ENCODE measurements at regions not wholly inside any gene's neighbourhood (a gene's known extent, or its start where the extent isn't known, plus 50 kb on each side); places are given as distances from the start of the nearest gene placed in this dataset.
"Not testable (repeated sequence)": the region's sequence is repeated elsewhere in the genome, so short reads cannot be mapped to it uniquely, and the experiment has no call there.

DNA sequence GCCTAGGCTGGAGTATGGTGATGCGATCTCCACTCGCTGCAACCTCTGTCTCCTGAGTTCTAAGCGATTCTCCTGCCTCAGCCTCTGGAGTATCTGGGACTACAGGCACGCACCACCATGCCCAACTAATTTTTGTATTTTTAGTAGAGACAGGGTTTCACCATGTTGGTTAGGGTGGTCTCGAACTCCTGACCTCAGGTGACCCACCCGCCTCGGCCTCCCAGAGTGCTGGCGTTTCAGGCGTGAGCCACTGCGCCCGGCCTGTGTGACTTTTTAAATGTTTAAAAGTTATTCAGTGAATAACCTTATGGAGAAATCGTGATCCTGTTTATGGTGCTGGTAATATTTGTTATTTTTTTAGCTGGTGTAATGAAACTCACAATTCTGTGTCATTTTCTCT, 304.6 kb downstream of the PCDH7 start:
- TF ChIP-seq, protein P1, sequence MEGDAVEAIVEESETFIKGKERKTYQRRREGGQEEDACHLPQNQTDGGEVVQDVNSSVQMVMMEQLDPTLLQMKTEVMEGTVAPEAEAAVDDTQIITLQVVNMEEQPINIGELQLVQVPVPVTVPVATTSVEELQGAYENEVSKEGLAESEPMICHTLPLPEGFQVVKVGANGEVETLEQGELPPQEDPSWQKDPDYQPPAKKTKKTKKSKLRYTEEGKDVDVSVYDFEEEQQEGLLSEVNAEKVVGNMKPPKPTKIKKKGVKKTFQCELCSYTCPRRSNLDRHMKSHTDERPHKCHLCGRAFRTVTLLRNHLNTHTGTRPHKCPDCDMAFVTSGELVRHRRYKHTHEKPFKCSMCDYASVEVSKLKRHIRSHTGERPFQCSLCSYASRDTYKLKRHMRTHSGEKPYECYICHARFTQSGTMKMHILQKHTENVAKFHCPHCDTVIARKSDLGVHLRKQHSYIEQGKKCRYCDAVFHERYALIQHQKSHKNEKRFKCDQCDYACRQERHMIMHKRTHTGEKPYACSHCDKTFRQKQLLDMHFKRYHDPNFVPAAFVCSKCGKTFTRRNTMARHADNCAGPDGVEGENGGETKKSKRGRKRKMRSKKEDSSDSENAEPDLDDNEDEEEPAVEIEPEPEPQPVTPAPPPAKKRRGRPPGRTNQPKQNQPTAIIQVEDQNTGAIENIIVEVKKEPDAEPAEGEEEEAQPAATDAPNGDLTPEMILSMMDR (IDR thresholded peaks at IDR 0.05; ENCODE audit: poor library complexity): not testable (repeated sequence)
- TF ChIP-seq EZH2phosphoT487 (IDR thresholded peaks at IDR 0.05; ENCODE audit: low read depth, severe bottlenecking, unreplicated experiment): not testable (repeated sequence)
